H1 (cell line): ENCODE measurements at regions not wholly inside any gene's neighbourhood (a gene's known extent, or its start where the extent isn't known, plus 50 kb on each side); places are given as distances from the start of the nearest gene placed in this dataset.

Source experiments
- CTCF ChIA-PET: fragments of 300-600 bp; sonication (Branson Sonifier 250); formaldehyde crosslinking; loops from one replicate; lab custom pipeline; 2021; ENCODE audit not compliant: partially characterized antibody; lab: Charles Lee
- POLR2A ChIA-PET: fragments of 300-600 bp; sonication (Branson Sonifier 250); formaldehyde crosslinking; loops from one replicate; lab custom pipeline; 2021; ENCODE audit warnings: inconsistent platforms; ENCODE audit not compliant: partially characterized antibody; lab: Charles Lee
- DNase-seq, 2 experiments: peaks; one replicate each; pipeline versions ENCODE4 v3.0.0 to v3.0.0-alpha.2; 2010 to 2022; ENCODE audit warnings: low spot score in 2 of 2, low read depth in 1 of 2, mixed read lengths in 1 of 2
- FAIRE-seq: peaks from 2 replicates; lab custom pipeline; 2011; peaks lifted over from hg19 to GRCh38; lab: Jason Lieb, UNC
- H2AFZ ChIP-seq: 2 replicates; pipeline ENCODE4 v1.8.1; 2012; ENCODE audit warnings: low read length, inconsistent platforms
- H2AK5ac ChIP-seq: 2 replicates; pipeline ENCODE4 v1.6.1; 2013; ENCODE audit warnings: low read depth, low read length
- H2BK120ac ChIP-seq: replicated peaks from 2 replicates; pipeline ENCODE3; 2013; ENCODE audit warnings: low read depth, low read length, inconsistent platforms
- H2BK12ac ChIP-seq: 2 replicates; pipeline ENCODE4 v1.6.1; 2013; ENCODE audit warnings: low read depth, low read length
- H2BK15ac ChIP-seq: 2 replicates; pipeline ENCODE4 v1.6.1; 2013; ENCODE audit warnings: low read length
- H2BK20ac ChIP-seq: 2 replicates; pipeline ENCODE4 v1.6.1; 2013; ENCODE audit warnings: low read length
- H2BK5ac ChIP-seq: 2 replicates; pipeline ENCODE4 v1.6.1; 2013; ENCODE audit warnings: low read depth, low read length
- H3K14ac ChIP-seq: 2 replicates; pipeline ENCODE4 v1.6.1; 2013; ENCODE audit warnings: inconsistent platforms; ENCODE audit not compliant: insufficient read length
- H3K18ac ChIP-seq: 2 replicates; pipeline ENCODE4 v1.6.1; 2013; ENCODE audit warnings: low read length; ENCODE audit errors: extremely low read depth
- H3K23ac ChIP-seq: 2 replicates; pipeline ENCODE4 v1.6.1; 2013; ENCODE audit warnings: inconsistent platforms; ENCODE audit not compliant: insufficient read length
- H3K23me2 ChIP-seq: 2 replicates; pipeline ENCODE4 v1.6.1; 2013; ENCODE audit warnings: low read depth, low read length
- H3K27ac ChIP-seq: 2 replicates; pipeline ENCODE4 v1.6.1; 2011; ENCODE audit warnings: low read depth, low read length, inconsistent platforms
- H3K27me3 ChIP-seq, 4 experiments: replicated peaks in 1 of 4; 1 replicate in 1 of 4; 2 replicates in 3 of 4; pipeline versions ENCODE4 v1.6.1 to v1.8.1; 2011 to 2013; ENCODE audit warnings: low read length in 3 of 4, mild to moderate bottlenecking in 3 of 4, inconsistent platforms in 2 of 4, mixed read lengths in 2 of 4, moderate library complexity in 1 of 4; ENCODE audit not compliant: control insufficient read depth in 3 of 4, insufficient read depth in 3 of 4; ENCODE audit errors: extremely low read depth in 1 of 4
- H3K36me3 ChIP-seq, 4 experiments: 2 replicates each; pipeline versions ENCODE4 v1.6.1 to v1.8.1; 2011 to 2013; ENCODE audit warnings: mild to moderate bottlenecking in 4 of 4, low read length in 3 of 4, moderate library complexity in 2 of 4, control low read depth in 1 of 4, inconsistent platforms in 1 of 4; ENCODE audit not compliant: insufficient read depth in 4 of 4, control insufficient read depth in 2 of 4
- H3K4ac ChIP-seq: replicated peaks from 2 replicates; pipeline ENCODE3; 2013; ENCODE audit warnings: low read length, low read depth, mixed read lengths, inconsistent platforms; ENCODE audit not compliant: insufficient read length
- H3K4me1 ChIP-seq, 4 experiments: replicated peaks in 1 of 4; 1 replicate in 1 of 4; 2 replicates in 3 of 4; pipeline versions ENCODE4 v1.6.1 to v1.8.1; 2011 to 2013; ENCODE audit warnings: low read length in 3 of 4, inconsistent platforms in 2 of 4, mixed read lengths in 1 of 4; ENCODE audit not compliant: insufficient read depth in 4 of 4, control insufficient read depth in 3 of 4
- H3K4me2 ChIP-seq, 2 experiments: 2 replicates each; pipeline versions ENCODE4 v1.6.1 to v1.8.1; 2011 to 2013; ENCODE audit warnings: low read depth in 2 of 2, low read length in 2 of 2, control low read depth in 1 of 2, inconsistent platforms in 1 of 2, mild to moderate bottlenecking in 1 of 2; ENCODE audit not compliant: insufficient read depth in 1 of 2
- H3K4me3 ChIP-seq, 4 experiments: fragments of 200-600, 300-600 bp in 1 of 4; sonication (generic), shearing (Covaris generic), sonication (Bioruptor Twin) in 1 of 4; 2 replicates each; pipeline versions ENCODE4 v1.5.1 to v1.8.1; 2011 to 2016; ENCODE audit warnings: low read length in 4 of 4, low read depth in 3 of 4, control low read depth in 2 of 4, inconsistent platforms in 2 of 4, mild to moderate bottlenecking in 2 of 4, mixed read lengths in 1 of 4, moderate library complexity in 1 of 4; ENCODE audit not compliant: insufficient read depth in 2 of 4; ENCODE audit errors: extremely low read depth in 1 of 4
- H3K56ac ChIP-seq: replicated peaks from 2 replicates; pipeline ENCODE3; 2013; ENCODE audit warnings: low read depth, mild to moderate bottlenecking, mixed read lengths, low read length, inconsistent platforms; ENCODE audit not compliant: insufficient read length
- H3K79me1 ChIP-seq: 2 replicates; pipeline ENCODE4 v1.6.1; 2013; ENCODE audit warnings: low read depth, low read length, control low read depth
- H3K79me2 ChIP-seq, 2 experiments: 2 replicates each; pipeline versions ENCODE4 v1.6.1 to v1.8.1; 2012 to 2013; ENCODE audit warnings: low read length in 2 of 2, mild to moderate bottlenecking in 2 of 2, inconsistent platforms in 1 of 2; ENCODE audit not compliant: insufficient read depth in 2 of 2, control insufficient read depth in 1 of 2
- H3K9ac ChIP-seq, 4 experiments: replicated peaks in 1 of 4; 1 replicate in 1 of 4; 2 replicates in 3 of 4; pipeline versions ENCODE4 v1.6.1 to v1.8.1; 2011 to 2013; ENCODE audit warnings: low read depth in 3 of 4, low read length in 3 of 4, control low read depth in 2 of 4, mild to moderate bottlenecking in 2 of 4, moderate library complexity in 2 of 4, inconsistent platforms in 1 of 4; ENCODE audit errors: extremely low read depth in 1 of 4
- H3K9me3 ChIP-seq, 2 experiments: 2 replicates each; pipeline versions ENCODE4 v1.6.1 to v1.8.1; 2012 to 2013; ENCODE audit warnings: mild to moderate bottlenecking in 2 of 2, moderate library complexity in 2 of 2, control low read depth in 1 of 2, inconsistent platforms in 1 of 2, low read depth in 1 of 2, low read length in 1 of 2, mixed read lengths in 1 of 2; ENCODE audit not compliant: insufficient read depth in 2 of 2
- H4K20me1 ChIP-seq, 2 experiments: replicated peaks in 1 of 2; 2 replicates each; pipeline versions ENCODE3 to v1.8.1; 2011 to 2013; ENCODE audit warnings: inconsistent platforms in 2 of 2, low read length in 2 of 2, mild to moderate bottlenecking in 1 of 2; ENCODE audit not compliant: insufficient read depth in 2 of 2, control insufficient read depth in 1 of 2
- H4K5ac ChIP-seq: 2 replicates; pipeline ENCODE4 v1.6.1; 2013; ENCODE audit warnings: low read length, low read depth, mixed read lengths, inconsistent platforms; ENCODE audit not compliant: insufficient read length
- H4K8ac ChIP-seq: 2 replicates; pipeline ENCODE4 v1.8.0; 2013; ENCODE audit warnings: mild to moderate bottlenecking, moderate library complexity, low read length, inconsistent platforms; ENCODE audit not compliant: insufficient read depth; ENCODE audit errors: extremely low read depth
- H4K91ac ChIP-seq: replicated peaks from 2 replicates; pipeline ENCODE3; 2013; ENCODE audit warnings: low read length, mixed read lengths, inconsistent platforms; ENCODE audit not compliant: insufficient read length
- CHD1 ChIP-seq: IDR thresholded peaks from 2 replicates; pipeline ENCODE4 v1.6.1; 2012; ENCODE audit warnings: low read depth, low read length, improper control_type of control experiment
- EZH2 ChIP-seq: fragments of 200-600 bp; sonication (generic); IDR thresholded peaks from 2 replicates; pipeline ENCODE4 v1.7.1; 2012; ENCODE audit warnings: low read depth, mild to moderate bottlenecking, moderate library complexity, low read length, inconsistent platforms; ENCODE audit not compliant: severe bottlenecking
- FOSL1 ChIP-seq: IDR thresholded peaks from 2 replicates; pipeline ENCODE4 v1.6.1; 2011; ENCODE audit warnings: mild to moderate bottlenecking, low read depth, low read length, moderate library complexity; ENCODE audit not compliant: insufficient read depth
- POLR2AphosphoS5 ChIP-seq: IDR thresholded peaks from 2 replicates; pipeline ENCODE4 v1.6.1; 2011; ENCODE audit warnings: low read depth, low read length
- SP2 ChIP-seq: IDR thresholded peaks from 2 replicates; pipeline ENCODE4 v1.6.1; 2012; ENCODE audit warnings: mild to moderate bottlenecking, low read length, inconsistent platforms
- TAF7 ChIP-seq: optimal IDR thresholded peaks from 2 replicates; pipeline ENCODE3; 2011; ENCODE audit warnings: low read depth, mild to moderate bottlenecking, inconsistent platforms, low read length, moderate library complexity, borderline replicate concordance
- TEAD4 ChIP-seq: IDR thresholded peaks from 2 replicates; pipeline ENCODE4 v1.6.1; 2012; ENCODE audit warnings: low read depth, low read length, inconsistent platforms, mixed read lengths
- WGBS, 2 experiments: shearing (Covaris generic) in 1 of 2; methylation state at CpG; one replicate each; pipeline versions ENCODE4 v1.1.6 to v1.1.7; 2013 to 2015; ENCODE audit warnings: low lambda C conversion rate in 2 of 2, mixed read lengths in 2 of 2, inconsistent platforms in 1 of 2, low coverage in 1 of 2, missing lambda C conversion rate in 1 of 2; ENCODE audit not compliant: insufficient replicate concordance in 2 of 2, insufficient coverage in 1 of 2, insufficient read length in 1 of 2; ENCODE audit errors: extremely low coverage in 1 of 2, missing lambda C conversion rate in 1 of 2; 5-methylcytosine and 5-hydroxymethylcytosine counted together
- TF ChIP-seq, protein P1 (sequence below): IDR thresholded peaks from 2 replicates; pipeline ENCODE4 v1.6.1; 2011; ENCODE audit warnings: low read depth, mild to moderate bottlenecking, low read length; ENCODE audit not compliant: insufficient read depth

DNA sequence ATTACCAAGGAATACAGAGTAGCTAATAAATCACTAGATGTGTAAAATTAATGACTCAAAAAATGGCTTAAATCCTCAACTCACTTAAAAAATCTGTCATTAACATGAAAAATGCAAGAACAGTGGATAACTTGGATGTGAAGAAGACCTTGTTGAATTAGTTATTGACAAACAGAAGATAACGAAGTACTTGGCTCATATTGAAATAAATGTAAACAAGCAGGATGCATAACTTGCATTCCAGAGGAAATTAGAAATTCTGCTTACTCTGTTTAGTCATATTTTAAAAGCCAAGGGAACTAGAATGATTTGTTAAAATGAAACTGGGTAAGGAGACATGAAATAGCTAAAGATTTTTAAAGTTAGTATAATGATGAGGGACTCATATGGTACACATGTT is 1812.2 kb downstream of the PCDH9 start:
- H3K23me2 ChIP-seq, result no peaks in the 10 kb centered on the region
- POLR2A ChIA-PET, result no interaction called here
- no peak for DNase-seq
- no peak overlapping the region for H3K23ac ChIP-seq
- no peak overlapping the region for H2AK5ac ChIP-seq
- H2BK20ac ChIP-seq, result no peak overlapping the region
- no peak overlapping the region for H3K4me3 ChIP-seq
- H4K8ac ChIP-seq, result no peak overlapping the region
- WGBS, 2 experiments, result 85% methylated on average over 1 of the region's 1 CpG; no CpG with 5 or more reads in 1 of the 2 experiments
- no peak for FAIRE-seq
- H3K9me3 ChIP-seq, result no peaks in the 10 kb centered on the region
- no peak overlapping the region for H2BK5ac ChIP-seq
- H3K9ac ChIP-seq, result no peak overlapping the region
- no peak overlapping the region for H4K5ac ChIP-seq
- H4K91ac ChIP-seq, result no peak overlapping the region
- peaks cover 0 to 2% (median 0%) of the 10 kb centered on the region in 4 experiments; a peak in 1 of 7 replicates for H3K4me1 ChIP-seq
- no peaks in the 10 kb centered on the region for H3K79me1 ChIP-seq
- no peak overlapping the region for H2BK15ac ChIP-seq
- no peaks in the 10 kb centered on the region for H4K20me1 ChIP-seq
- H3K27ac ChIP-seq, result no peak overlapping the region
- H3K14ac ChIP-seq, result no peak overlapping the region
- H3K27me3 ChIP-seq, result peaks cover 0 to 1% (median 0%) of the 10 kb centered on the region in 4 experiments; a peak in 1 of 7 replicates
- no peak overlapping the region for H3K4ac ChIP-seq
- H2BK12ac ChIP-seq, result no peak overlapping the region
- CTCF ChIA-PET, result no interaction called here
- no peaks in the 10 kb centered on the region for H3K79me2 ChIP-seq
- no peaks in the 10 kb centered on the region for H3K36me3 ChIP-seq
- no peak overlapping the region for H2BK120ac ChIP-seq
- H2AFZ ChIP-seq, result no peak overlapping the region
- no peak overlapping the region for H3K18ac ChIP-seq
- TF ChIP-seq, protein P1, sequence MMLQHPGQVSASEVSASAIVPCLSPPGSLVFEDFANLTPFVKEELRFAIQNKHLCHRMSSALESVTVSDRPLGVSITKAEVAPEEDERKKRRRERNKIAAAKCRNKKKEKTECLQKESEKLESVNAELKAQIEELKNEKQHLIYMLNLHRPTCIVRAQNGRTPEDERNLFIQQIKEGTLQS, result no peak
- TF ChIP-seq EZH2 (no peak), SP2 (no peak), POLR2AphosphoS5 (no peak), FOSL1 (no peak), TEAD4 (no peak), TAF7 (no peak), CHD1 (no peak)
- TF ChIP-seq, all 59 proteins: peak for 0
- no peak overlapping the region for H3K4me2 ChIP-seq
- no peak overlapping the region for H3K56ac ChIP-seq
